Activated naive CD4-positive, alpha-beta T cell treated with anti-CD3 and anti-CD28 coated beads, Interleukin-2, amount 50 U/mL, for 24 hours (primary cell): ENCODE measurements at regions not wholly inside any gene's neighbourhood (a gene's known extent, or its start where the extent isn't known, plus 50 kb on each side); places are given as distances from the start of the nearest gene placed in this dataset.

Source experiments
- H3K27ac Mint-ChIP-seq: one replicate; pipeline ENCODE4 v1.8.0; 2021; ENCODE audit warnings: mild to moderate bottlenecking, mixed read lengths
- H3K27me3 Mint-ChIP-seq: one replicate; pipeline ENCODE4 v1.8.0; 2021; ENCODE audit warnings: mixed read lengths
- H3K36me3 Mint-ChIP-seq: one replicate; pipeline ENCODE4 v1.8.0; 2021; ENCODE audit warnings: mixed read lengths
- H3K4me1 Mint-ChIP-seq: one replicate; pipeline ENCODE4 v1.8.0; 2021; ENCODE audit warnings: mixed read lengths
- H3K4me3 Mint-ChIP-seq: one replicate; pipeline ENCODE4 v1.8.0; 2021; ENCODE audit warnings: mild to moderate bottlenecking, mixed read lengths
- H3K9me3 Mint-ChIP-seq: one replicate; pipeline ENCODE4 v1.8.0; 2021; ENCODE audit warnings: mixed read lengths

- Mint-ChIP-seq H3K27ac (no peak overlapping the region), H3K27me3 (no peaks in the 10 kb centered on the region), H3K4me1 (no peaks in the 10 kb centered on the region), H3K4me3 (no peak overlapping the region), H3K9me3 (peaks cover 5% of the 10 kb centered on the region), H3K36me3 (no peaks in the 10 kb centered on the region)
Observed at GRCh38 chr13:62033934-62034333, 618.3 kb upstream of the PCDH20 start.

GRCh38 chr13:62022369-62022768, 606.7 kb upstream of the PCDH20 start:
- no peak overlapping the region for H3K4me3 Mint-ChIP-seq
- no peaks in the 10 kb centered on the region for H3K27me3 Mint-ChIP-seq
- no peak overlapping the region for H3K27ac Mint-ChIP-seq
- H3K36me3 Mint-ChIP-seq: no peaks in the 10 kb centered on the region
- peaks cover 9% of the 10 kb centered on the region for H3K9me3 Mint-ChIP-seq
- no peaks in the 10 kb centered on the region for H3K4me1 Mint-ChIP-seq

GRCh38 chr13:62019858-62020257, 604.2 kb upstream of the PCDH20 start:
- Mint-ChIP-seq H3K27ac (no peak overlapping the region), H3K27me3 (no peaks in the 10 kb centered on the region), H3K9me3 (no peaks in the 10 kb centered on the region), H3K4me3 (no peak overlapping the region), H3K36me3 (no peaks in the 10 kb centered on the region), H3K4me1 (no peaks in the 10 kb centered on the region)

GRCh38 chr13:62014299-62014698, 598.6 kb upstream of the PCDH20 start:
- Mint-ChIP-seq H3K27me3 (no peaks in the 10 kb centered on the region), H3K4me3 (no peak overlapping the region), H3K9me3 (no peaks in the 10 kb centered on the region), H3K27ac (no peak overlapping the region), H3K4me1 (no peaks in the 10 kb centered on the region), H3K36me3 (no peaks in the 10 kb centered on the region)

DNA sequence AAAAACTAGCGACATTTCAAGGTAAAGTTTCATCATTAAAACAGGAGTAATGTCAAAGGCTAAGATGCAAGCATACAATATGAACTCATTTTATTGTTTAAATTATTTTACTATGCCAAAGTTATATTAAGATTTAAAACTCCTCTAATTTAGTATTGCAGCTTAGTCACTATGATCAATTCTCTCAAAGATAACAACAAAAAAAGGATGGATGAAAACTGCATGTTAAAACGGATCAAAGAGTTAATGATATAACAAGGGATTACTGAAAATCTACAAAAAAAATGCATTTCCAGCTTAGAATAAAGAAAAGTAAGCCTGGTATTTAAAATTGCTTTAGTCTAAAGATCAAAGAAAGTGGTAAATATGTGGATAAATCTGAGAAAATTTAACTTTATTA, 587.8 kb upstream of the PCDH20 start:
- H3K27me3 Mint-ChIP-seq: no peaks in the 10 kb centered on the region
- H3K4me1 Mint-ChIP-seq: no peaks in the 10 kb centered on the region
- no peaks in the 10 kb centered on the region for H3K9me3 Mint-ChIP-seq
- H3K36me3 Mint-ChIP-seq: no peaks in the 10 kb centered on the region
- H3K27ac Mint-ChIP-seq: no peak overlapping the region
- H3K4me3 Mint-ChIP-seq: no peak overlapping the region

DNA sequence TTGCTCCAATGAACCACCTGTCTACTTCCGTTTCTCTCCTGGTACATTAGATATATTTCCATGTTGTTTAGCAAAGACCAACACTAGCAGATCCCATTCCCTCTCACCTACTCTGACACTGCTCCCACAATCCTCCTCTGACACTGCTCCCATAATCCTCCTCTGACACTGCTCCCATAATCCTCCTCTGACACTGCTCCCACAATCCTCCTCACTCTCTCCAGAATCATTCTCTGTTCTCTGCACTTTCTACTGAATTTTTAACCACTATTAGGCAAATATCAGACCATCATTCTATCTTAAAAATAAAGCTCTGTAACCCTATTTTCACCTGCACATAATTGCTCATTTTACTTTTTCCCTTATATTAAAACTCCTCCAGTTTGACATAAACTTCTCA, 578.5 kb upstream of the PCDH20 start:
- H3K9me3 Mint-ChIP-seq: peaks cover 7% of the 10 kb centered on the region
- H3K27ac Mint-ChIP-seq: no peak overlapping the region
- no peak overlapping the region for H3K4me3 Mint-ChIP-seq
- H3K27me3 Mint-ChIP-seq: no peaks in the 10 kb centered on the region
- H3K4me1 Mint-ChIP-seq: no peaks in the 10 kb centered on the region
- no peaks in the 10 kb centered on the region for H3K36me3 Mint-ChIP-seq

DNA sequence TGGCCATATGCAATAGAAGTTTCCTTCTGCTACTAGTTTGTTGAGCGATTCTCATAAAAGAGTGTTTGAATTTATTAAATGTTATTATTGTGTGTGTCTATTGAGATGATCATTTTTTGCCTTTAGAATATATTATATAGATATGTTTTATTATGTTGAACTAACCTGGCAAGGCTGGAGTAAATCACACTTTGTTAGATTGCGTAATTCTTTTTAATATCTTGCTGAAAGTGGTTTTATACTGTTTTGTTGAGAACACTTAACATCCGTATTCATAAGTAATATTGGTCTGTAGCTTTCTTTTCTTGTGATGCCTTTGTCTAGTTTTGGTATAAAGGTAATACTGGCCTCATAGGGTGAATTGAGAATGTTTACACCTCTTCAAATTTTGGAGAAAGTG, 574.3 kb upstream of the PCDH20 start:
- Mint-ChIP-seq H3K9me3 (peaks cover 7% of the 10 kb centered on the region), H3K27me3 (no peaks in the 10 kb centered on the region), H3K36me3 (no peaks in the 10 kb centered on the region), H3K4me3 (no peak overlapping the region), H3K27ac (no peak overlapping the region), H3K4me1 (no peaks in the 10 kb centered on the region)

DNA sequence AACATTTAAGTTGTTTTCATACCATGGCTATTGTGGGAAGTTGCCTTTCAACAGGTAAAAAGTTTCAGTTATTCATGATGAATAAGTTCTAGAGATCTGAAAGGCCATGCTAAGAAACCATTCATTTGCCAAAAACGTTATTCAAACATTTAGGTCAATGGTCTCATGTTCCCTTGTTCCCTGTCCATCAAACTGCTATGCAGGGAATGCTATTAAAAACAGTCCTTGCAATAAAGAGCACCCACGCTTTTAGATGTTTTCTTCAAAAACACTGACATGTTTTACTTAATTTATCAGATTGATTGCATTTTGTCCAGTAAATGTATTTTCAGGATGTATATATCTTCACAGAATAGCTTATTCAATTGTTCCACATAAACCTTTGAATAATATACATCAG, 573.2 kb upstream of the PCDH20 start:
- Mint-ChIP-seq H3K36me3 (no peaks in the 10 kb centered on the region), H3K27ac (no peak overlapping the region), H3K4me3 (no peak overlapping the region), H3K4me1 (no peaks in the 10 kb centered on the region), H3K27me3 (no peaks in the 10 kb centered on the region), H3K9me3 (no peaks in the 10 kb centered on the region)

DNA sequence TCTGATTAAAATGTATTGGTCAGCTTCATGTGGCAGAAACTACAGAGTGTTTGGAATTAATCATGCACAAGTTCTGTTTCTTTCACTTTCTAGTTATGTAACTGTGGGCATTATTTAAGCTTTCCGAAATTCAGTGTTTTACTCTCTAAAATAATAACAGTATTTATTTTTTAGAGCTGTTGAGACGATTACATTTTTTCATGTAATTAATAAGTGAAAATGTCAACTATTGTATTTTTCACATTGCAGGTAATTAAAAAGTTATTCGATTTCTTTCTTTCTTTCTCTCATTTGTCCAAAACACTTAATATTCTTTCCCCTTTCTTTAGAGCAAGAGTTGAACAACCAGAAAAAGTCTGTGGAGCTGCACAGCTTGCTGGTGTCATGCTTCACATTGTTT, 559.4 kb upstream of the PCDH20 start:
- no peaks in the 10 kb centered on the region for H3K36me3 Mint-ChIP-seq
- H3K9me3 Mint-ChIP-seq: peaks cover 4% of the 10 kb centered on the region
- no peaks in the 10 kb centered on the region for H3K4me1 Mint-ChIP-seq
- no peaks in the 10 kb centered on the region for H3K27me3 Mint-ChIP-seq
- no peak overlapping the region for H3K27ac Mint-ChIP-seq
- no peak overlapping the region for H3K4me3 Mint-ChIP-seq

- Mint-ChIP-seq H3K4me3 (no peak overlapping the region), H3K9me3 (no peaks in the 10 kb centered on the region), H3K36me3 (no peaks in the 10 kb centered on the region)
Observed at GRCh38 chr13:61965756-61966155, 550.1 kb upstream of the PCDH20 start.

DNA sequence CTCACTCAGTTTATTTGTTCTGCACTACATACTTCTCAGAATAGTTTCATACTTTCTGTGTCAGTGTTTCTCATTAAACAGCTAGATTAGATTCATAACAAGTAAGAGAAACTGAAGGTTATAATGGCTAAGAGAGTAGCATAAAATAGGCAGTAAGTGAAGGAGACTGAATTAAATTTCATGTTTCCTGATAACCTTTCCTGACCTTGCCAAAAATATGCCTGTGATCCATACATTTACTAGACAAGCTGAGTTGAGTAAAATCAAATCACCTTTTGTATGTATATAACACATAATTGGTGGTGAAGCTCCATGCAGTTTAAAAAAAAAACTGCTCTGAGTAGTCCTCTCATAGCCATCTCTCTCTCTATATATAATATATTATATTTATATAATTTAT, 545.3 kb upstream of the PCDH20 start:
- Mint-ChIP-seq H3K27ac (no peak overlapping the region), H3K9me3 (no peaks in the 10 kb centered on the region), H3K36me3 (no peaks in the 10 kb centered on the region), H3K27me3 (no peaks in the 10 kb centered on the region), H3K4me1 (no peaks in the 10 kb centered on the region), H3K4me3 (no peak overlapping the region)

More at GRCh38 chr13:61965756-61966155, 550.1 kb upstream of the PCDH20 start:
- H3K27me3 Mint-ChIP-seq: no peaks in the 10 kb centered on the region
- H3K4me1 Mint-ChIP-seq: no peaks in the 10 kb centered on the region
- no peak overlapping the region for H3K27ac Mint-ChIP-seq

DNA sequence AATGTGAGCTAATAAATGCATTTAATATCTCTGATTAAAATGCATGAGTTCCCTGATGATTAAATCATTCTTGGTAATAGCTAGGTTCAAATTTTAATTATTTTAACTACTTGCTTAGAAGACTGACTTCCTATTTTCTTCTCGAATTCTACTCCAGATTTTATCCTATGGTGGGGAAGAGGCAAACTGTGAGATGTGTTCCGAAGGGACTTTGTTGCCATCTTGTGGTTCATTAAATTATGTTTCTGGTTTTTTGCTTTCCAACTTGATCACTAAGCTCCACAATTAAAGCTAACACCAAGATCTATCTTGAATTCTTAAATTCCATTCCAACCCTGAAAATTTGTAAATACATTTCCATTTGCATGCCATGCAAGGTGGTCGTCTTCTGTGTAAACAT, 538.4 kb upstream of the PCDH20 start:
- H3K27me3 Mint-ChIP-seq: no peaks in the 10 kb centered on the region
- no peak overlapping the region for H3K27ac Mint-ChIP-seq
- H3K4me1 Mint-ChIP-seq: no peaks in the 10 kb centered on the region
- no peak overlapping the region for H3K4me3 Mint-ChIP-seq
- peaks cover under 1% of the 10 kb centered on the region for H3K9me3 Mint-ChIP-seq
- H3K36me3 Mint-ChIP-seq: no peaks in the 10 kb centered on the region

- no peak overlapping the region for H3K27ac Mint-ChIP-seq
- H3K27me3 Mint-ChIP-seq: no peaks in the 10 kb centered on the region
- no peaks in the 10 kb centered on the region for H3K36me3 Mint-ChIP-seq
- H3K9me3 Mint-ChIP-seq: peaks cover 13% of the 10 kb centered on the region
- no peak overlapping the region for H3K4me3 Mint-ChIP-seq
- no peaks in the 10 kb centered on the region for H3K4me1 Mint-ChIP-seq
Observed at GRCh38 chr13:61950828-61951227, 535.2 kb upstream of the PCDH20 start.

DNA sequence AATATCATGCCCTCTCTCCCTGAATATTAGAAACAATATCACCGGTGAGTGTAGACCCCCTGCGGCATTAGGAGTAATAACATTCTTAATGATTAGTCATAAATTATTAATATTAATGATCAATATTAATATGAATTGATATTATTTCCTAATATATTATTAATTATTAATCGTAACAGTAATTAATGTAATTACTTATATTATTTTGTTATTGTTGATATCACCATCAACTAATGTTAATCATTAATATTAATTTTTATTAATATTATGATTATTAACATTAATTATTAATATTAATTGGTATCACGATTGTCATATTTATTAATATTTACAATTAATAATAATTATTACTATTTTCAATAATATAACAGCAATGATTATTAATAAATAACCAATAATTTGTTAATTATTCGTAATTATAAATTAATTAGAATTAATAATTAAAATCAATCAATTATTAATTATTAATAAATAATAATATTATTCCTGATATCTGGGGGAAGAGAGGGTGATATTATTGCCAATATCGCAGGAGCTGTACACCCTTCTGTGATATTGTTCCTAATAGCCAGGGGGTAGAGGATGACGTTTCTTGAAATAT, 528.8 kb upstream of the PCDH20 start:
- H3K27me3 Mint-ChIP-seq: no peaks in the 10 kb centered on the region
- no peak overlapping the region for H3K4me3 Mint-ChIP-seq

GRCh38 chr13:61935710-61936109, 520.1 kb upstream of the PCDH20 start:
- Mint-ChIP-seq H3K27ac (no peak overlapping the region), H3K4me1 (no peaks in the 10 kb centered on the region), H3K27me3 (no peaks in the 10 kb centered on the region), H3K36me3 (no peaks in the 10 kb centered on the region), H3K9me3 (no peaks in the 10 kb centered on the region), H3K4me3 (no peak overlapping the region)

More for the DNA sequence above, 528.8 kb upstream of the PCDH20 start:
- Mint-ChIP-seq H3K36me3 (no peaks in the 10 kb centered on the region), H3K4me1 (no peaks in the 10 kb centered on the region), H3K9me3 (peaks cover 23% of the 10 kb centered on the region), H3K27ac (no peak overlapping the region)

DNA sequence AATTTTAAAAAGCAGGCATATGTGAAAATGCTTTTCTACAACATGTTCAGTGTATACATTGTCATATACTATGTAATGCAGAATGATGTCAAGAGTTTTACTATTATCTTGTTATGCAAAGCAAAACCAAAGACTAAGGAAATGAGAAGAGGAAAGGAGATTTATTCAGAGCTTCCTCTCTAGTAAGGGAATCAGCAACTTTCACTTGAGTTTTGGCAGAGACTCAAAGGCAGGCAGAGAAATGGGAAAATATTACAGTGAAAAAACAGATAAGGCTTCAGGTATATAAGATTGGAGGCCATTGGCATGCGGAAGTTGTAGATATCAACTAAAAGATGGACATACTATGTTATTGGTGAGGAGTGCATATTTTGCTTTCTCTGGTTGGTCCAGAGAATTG, 512.0 kb upstream of the PCDH20 start:
- Mint-ChIP-seq H3K27me3 (no peaks in the 10 kb centered on the region), H3K27ac (no peak overlapping the region), H3K4me3 (no peak overlapping the region), H3K4me1 (no peaks in the 10 kb centered on the region), H3K9me3 (peaks cover 4% of the 10 kb centered on the region), H3K36me3 (no peaks in the 10 kb centered on the region)

DNA sequence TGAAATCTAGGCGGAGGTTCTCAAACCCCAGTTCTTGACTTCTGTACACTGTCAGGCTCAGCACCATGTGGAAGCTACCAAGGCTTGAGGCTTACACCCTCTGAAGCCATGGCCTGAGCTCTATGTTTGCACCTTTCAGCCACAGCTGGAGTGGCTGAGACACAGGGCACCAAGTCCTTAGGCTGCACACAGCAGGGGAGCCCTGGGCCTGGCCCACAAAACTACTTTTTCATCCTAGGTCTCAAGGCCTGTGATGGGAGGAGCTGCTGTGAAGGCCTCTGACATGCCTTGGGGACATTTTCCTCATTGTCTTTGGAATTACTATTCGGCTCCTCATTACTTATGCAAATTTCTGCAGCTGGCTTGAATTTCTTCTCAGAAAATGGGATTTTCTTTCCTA, 503.2 kb upstream of the PCDH20 start:
- no peak overlapping the region for H3K27ac Mint-ChIP-seq
- no peaks in the 10 kb centered on the region for H3K9me3 Mint-ChIP-seq
- H3K27me3 Mint-ChIP-seq: no peaks in the 10 kb centered on the region
- H3K4me1 Mint-ChIP-seq: no peaks in the 10 kb centered on the region
- no peak overlapping the region for H3K4me3 Mint-ChIP-seq
- H3K36me3 Mint-ChIP-seq: no peaks in the 10 kb centered on the region
